ENCODE measurements at regions not wholly inside any gene's neighbourhood (a gene's known extent, or its start where the extent isn't known, plus 50 kb on each side); places are given as distances from the start of the nearest gene placed in this dataset.

GRCh38 chr5:4363045-4363444 lies 767.4 kb downstream of the IRX1 start:
- H3K4me2 ChIP-seq = no peak overlapping the region
- no peaks in the 10 kb centered on the region for H3K79me2 ChIP-seq (ENCODE audit: insufficient read depth, low read depth)
- H4K20me1 ChIP-seq (ENCODE audit: insufficient read depth) = no peaks in the 10 kb centered on the region
- H3K4me3 ChIP-seq (IDR thresholded peaks at IDR 0.05; ENCODE audit: insufficient read depth, low read depth, low read length) = no peak overlapping the region
- H2AFZ ChIP-seq (ENCODE audit: low read depth) = no peak overlapping the region
- H3K27me3 ChIP-seq (ENCODE audit: insufficient read depth, low read depth) = no peaks in the 10 kb centered on the region
- H3K27ac ChIP-seq = no peak overlapping the region
- no peak overlapping the region for H3K9ac ChIP-seq
- no peaks in the 10 kb centered on the region for H3K36me3 ChIP-seq (ENCODE audit: insufficient read depth)
- TF ChIP-seq CTCF (conservative IDR thresholded peaks at IDR 0.05; ENCODE audit: low read depth, low read length) = no peak
- no peaks in the 10 kb centered on the region for H3K4me1 ChIP-seq (ENCODE audit: low read depth, poor library complexity, severe bottlenecking)

- no peaks in the 10 kb centered on the region for H3K27me3 ChIP-seq (ENCODE audit: insufficient read depth, low read depth)
- TF ChIP-seq CTCF (conservative IDR thresholded peaks at IDR 0.05; ENCODE audit: low read depth, low read length) = no peak
- H3K36me3 ChIP-seq (ENCODE audit: insufficient read depth) = no peaks in the 10 kb centered on the region
- H3K27ac ChIP-seq = no peak overlapping the region
- H4K20me1 ChIP-seq (ENCODE audit: insufficient read depth) = no peaks in the 10 kb centered on the region
- H3K4me1 ChIP-seq (ENCODE audit: low read depth, poor library complexity, severe bottlenecking) = no peaks in the 10 kb centered on the region
- H3K9ac ChIP-seq = no peak overlapping the region
- no peak overlapping the region for H3K4me3 ChIP-seq (IDR thresholded peaks at IDR 0.05; ENCODE audit: insufficient read depth, low read depth, low read length)
- H3K4me2 ChIP-seq = no peak overlapping the region
- no peak overlapping the region for H2AFZ ChIP-seq (ENCODE audit: low read depth)
- H3K79me2 ChIP-seq (ENCODE audit: insufficient read depth, low read depth) = no peaks in the 10 kb centered on the region
Measured at GRCh38 chr5:4366628-4367027, 771.0 kb downstream of the IRX1 start.

GRCh38 chr5:4370218-4370617 lies 769.9 kb upstream of the ADAMTS16 start:
- no peaks in the 10 kb centered on the region for H3K27me3 ChIP-seq (ENCODE audit: insufficient read depth, low read depth)
- H3K9ac ChIP-seq = no peak overlapping the region
- no peak for TF ChIP-seq CTCF (conservative IDR thresholded peaks at IDR 0.05; ENCODE audit: low read depth, low read length)
- no peaks in the 10 kb centered on the region for H3K79me2 ChIP-seq (ENCODE audit: insufficient read depth, low read depth)
- H3K27ac ChIP-seq = no peak overlapping the region
- no peaks in the 10 kb centered on the region for H3K36me3 ChIP-seq (ENCODE audit: insufficient read depth)
- no peaks in the 10 kb centered on the region for H4K20me1 ChIP-seq (ENCODE audit: insufficient read depth)
- no peak overlapping the region for H2AFZ ChIP-seq (ENCODE audit: low read depth)
- no peak overlapping the region for H3K4me3 ChIP-seq (IDR thresholded peaks at IDR 0.05; ENCODE audit: insufficient read depth, low read depth, low read length)
- no peaks in the 10 kb centered on the region for H3K4me1 ChIP-seq (ENCODE audit: low read depth, poor library complexity, severe bottlenecking)
- H3K4me2 ChIP-seq = no peak overlapping the region

GRCh38 chr5:4372481-4372880 lies 767.6 kb upstream of the ADAMTS16 start:
- no peak overlapping the region for H3K9ac ChIP-seq
- H3K27ac ChIP-seq = no peak overlapping the region
- H3K4me1 ChIP-seq (ENCODE audit: low read depth, poor library complexity, severe bottlenecking) = no peaks in the 10 kb centered on the region
- H3K27me3 ChIP-seq (ENCODE audit: insufficient read depth, low read depth) = no peaks in the 10 kb centered on the region
- no peak for TF ChIP-seq CTCF (conservative IDR thresholded peaks at IDR 0.05; ENCODE audit: low read depth, low read length)
- no peak overlapping the region for H2AFZ ChIP-seq (ENCODE audit: low read depth)
- no peaks in the 10 kb centered on the region for H3K36me3 ChIP-seq (ENCODE audit: insufficient read depth)
- no peak overlapping the region for H3K4me3 ChIP-seq (IDR thresholded peaks at IDR 0.05; ENCODE audit: insufficient read depth, low read depth, low read length)
- H4K20me1 ChIP-seq (ENCODE audit: insufficient read depth) = no peaks in the 10 kb centered on the region
- no peaks in the 10 kb centered on the region for H3K79me2 ChIP-seq (ENCODE audit: insufficient read depth, low read depth)
- no peak overlapping the region for H3K4me2 ChIP-seq
